ENCODE measurements at regions not wholly inside any gene's neighbourhood (a gene's known extent, or its start where the extent isn't known, plus 50 kb on each side); places are given as distances from the start of the nearest gene placed in this dataset.

DNA sequence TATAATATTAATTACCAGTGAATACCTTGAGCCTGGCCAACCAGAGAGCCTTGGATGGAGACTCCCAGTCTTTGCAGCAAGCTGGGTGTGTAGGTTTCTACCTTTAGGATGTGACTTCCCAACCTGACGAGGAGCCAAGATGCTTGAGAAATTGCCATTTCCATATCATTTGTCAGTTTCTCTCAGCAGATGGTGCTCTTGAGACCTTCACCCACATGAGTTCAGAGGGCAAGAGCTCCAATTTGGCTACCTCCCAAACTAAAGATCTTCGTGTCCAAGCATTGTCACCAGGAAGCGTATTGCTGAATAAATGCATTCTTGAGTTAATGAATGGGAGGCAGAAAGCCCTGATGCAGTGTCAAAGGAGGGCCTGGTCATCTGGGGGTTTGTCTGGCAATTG lies 106.4 kb upstream of the TBX5 start:
- TF ChIP-seq, protein P1, sequence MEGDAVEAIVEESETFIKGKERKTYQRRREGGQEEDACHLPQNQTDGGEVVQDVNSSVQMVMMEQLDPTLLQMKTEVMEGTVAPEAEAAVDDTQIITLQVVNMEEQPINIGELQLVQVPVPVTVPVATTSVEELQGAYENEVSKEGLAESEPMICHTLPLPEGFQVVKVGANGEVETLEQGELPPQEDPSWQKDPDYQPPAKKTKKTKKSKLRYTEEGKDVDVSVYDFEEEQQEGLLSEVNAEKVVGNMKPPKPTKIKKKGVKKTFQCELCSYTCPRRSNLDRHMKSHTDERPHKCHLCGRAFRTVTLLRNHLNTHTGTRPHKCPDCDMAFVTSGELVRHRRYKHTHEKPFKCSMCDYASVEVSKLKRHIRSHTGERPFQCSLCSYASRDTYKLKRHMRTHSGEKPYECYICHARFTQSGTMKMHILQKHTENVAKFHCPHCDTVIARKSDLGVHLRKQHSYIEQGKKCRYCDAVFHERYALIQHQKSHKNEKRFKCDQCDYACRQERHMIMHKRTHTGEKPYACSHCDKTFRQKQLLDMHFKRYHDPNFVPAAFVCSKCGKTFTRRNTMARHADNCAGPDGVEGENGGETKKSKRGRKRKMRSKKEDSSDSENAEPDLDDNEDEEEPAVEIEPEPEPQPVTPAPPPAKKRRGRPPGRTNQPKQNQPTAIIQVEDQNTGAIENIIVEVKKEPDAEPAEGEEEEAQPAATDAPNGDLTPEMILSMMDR (IDR thresholded peaks at IDR 0.05; ENCODE audit: control insufficient read depth, insufficient read depth, low read depth, low read length, missing control alignments), result no peak
- DNase-seq (ENCODE audit: low read depth), result no peak
- no peak overlapping the region for H3K4me3 ChIP-seq (ENCODE audit: control insufficient read depth, low read depth, low read length)

DNA sequence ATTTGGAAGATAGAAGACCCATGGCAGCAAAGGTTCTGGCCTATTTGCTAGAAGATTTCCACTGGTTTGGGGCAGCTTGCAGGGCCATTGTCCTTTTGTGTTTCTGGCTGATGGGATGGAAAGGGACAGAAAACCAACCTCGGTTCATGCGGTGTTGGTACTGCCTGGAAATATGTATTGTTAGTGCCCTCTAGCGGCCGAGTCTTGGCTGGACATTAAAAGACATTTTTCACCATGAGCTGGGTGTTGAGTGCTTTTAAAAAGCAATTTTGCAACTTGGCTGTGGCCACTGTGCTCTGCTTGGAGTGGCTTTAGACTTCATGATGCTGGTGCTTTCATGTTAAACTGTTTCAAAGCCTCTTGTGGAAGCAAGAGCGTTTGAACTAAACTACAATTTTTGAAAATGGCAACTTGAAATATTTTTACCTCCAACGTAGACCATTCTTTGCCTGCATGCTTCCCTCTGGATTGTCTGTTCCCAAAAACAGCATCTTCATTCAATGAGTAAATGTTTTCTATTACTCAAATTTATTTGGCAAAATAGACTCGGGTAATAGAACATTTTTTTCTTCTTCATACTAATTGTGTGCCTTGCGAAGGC lies 102.7 kb upstream of the TBX5 start:
- H3K4me3 ChIP-seq (ENCODE audit: control insufficient read depth, low read depth, low read length), result no peak overlapping the region
- TF ChIP-seq, protein P1 (IDR thresholded peaks at IDR 0.05; ENCODE audit: control insufficient read depth, insufficient read depth, low read depth, low read length, missing control alignments), result peak; percentile 78
- DNase-seq (ENCODE audit: low read depth), result peak; percentile 48

- no peak overlapping the region for H3K4me3 ChIP-seq (ENCODE audit: control insufficient read depth, low read depth, low read length)
- DNase-seq (ENCODE audit: low read depth), result no peak
- TF ChIP-seq, protein P1 (IDR thresholded peaks at IDR 0.05; ENCODE audit: control insufficient read depth, insufficient read depth, low read depth, low read length, missing control alignments), result no peak
Observed at GRCh38 chr12:114506651-114507050, 100.7 kb upstream of the TBX5 start.

DNA sequence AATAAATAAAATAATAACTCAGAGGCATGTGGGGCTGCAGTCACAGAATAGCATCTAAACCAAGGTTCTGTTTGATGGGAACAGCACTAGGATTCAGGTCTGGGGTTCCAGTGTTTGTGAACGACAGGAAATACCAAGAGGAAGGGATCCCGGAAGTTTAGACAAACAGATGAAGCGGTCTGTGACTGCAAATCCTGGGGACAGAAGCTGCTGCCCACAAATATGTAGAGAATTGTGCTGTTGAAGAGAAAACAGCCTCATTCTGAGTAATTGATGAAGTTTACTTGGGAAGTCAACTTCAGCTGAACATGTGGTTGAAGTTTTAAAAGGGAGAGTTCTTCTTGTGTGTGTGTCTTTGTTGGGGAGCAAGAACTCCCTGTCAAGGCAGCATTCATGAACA lies 98.4 kb upstream of the TBX5 start:
- DNase-seq (ENCODE audit: low read depth), result no peak
- TF ChIP-seq, protein P1 (IDR thresholded peaks at IDR 0.05; ENCODE audit: control insufficient read depth, insufficient read depth, low read depth, low read length, missing control alignments), result no peak
- H3K4me3 ChIP-seq (ENCODE audit: control insufficient read depth, low read depth, low read length), result no peak overlapping the region

DNA sequence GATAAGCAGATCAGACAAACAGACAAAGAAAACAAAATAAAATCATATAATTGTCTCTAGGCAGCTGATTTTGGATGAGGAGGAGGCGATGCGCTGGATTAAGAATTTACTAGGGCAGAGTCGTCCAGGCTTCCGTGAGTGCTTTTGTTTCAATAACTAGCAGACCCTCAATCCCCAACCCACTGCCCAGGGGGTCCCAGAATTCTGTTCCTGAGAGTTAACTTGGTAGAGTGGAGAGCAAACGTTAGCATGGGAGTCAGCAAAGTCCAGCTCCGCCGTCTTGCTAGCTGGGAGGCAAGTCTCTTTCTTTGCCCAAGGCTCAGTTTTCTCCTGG lies 95.5 kb upstream of the TBX5 start:
- no peak for DNase-seq (ENCODE audit: low read depth)
- TF ChIP-seq, protein P1 (IDR thresholded peaks at IDR 0.05; ENCODE audit: control insufficient read depth, insufficient read depth, low read depth, low read length, missing control alignments), result no peak
- no peak overlapping the region for H3K4me3 ChIP-seq (ENCODE audit: control insufficient read depth, low read depth, low read length)

GRCh38 chr12:114500775-114501473 lies 95.0 kb upstream of the TBX5 start:
- DNase-seq (ENCODE audit: low read depth), result no peak
- TF ChIP-seq, protein P1 (IDR thresholded peaks at IDR 0.05; ENCODE audit: control insufficient read depth, insufficient read depth, low read depth, low read length, missing control alignments), result no peak
- no peak overlapping the region for H3K4me3 ChIP-seq (ENCODE audit: control insufficient read depth, low read depth, low read length)

All from AG09309 (cell line).